AG04450 (cell line): ENCODE measurements at regions not wholly inside any gene's neighbourhood (a gene's known extent, or its start where the extent isn't known, plus 50 kb on each side); places are given as distances from the start of the nearest gene placed in this dataset.

Experiments used
- CTCF ChIA-PET: fragments of 300-600, 350-600 bp; formaldehyde crosslinking; extraction: SDS; loops from one replicate; lab custom pipeline; 2022; ENCODE audit warnings: antibody characterized with exemption, inconsistent platforms; lab: Charles Lee
- POLR2A ChIA-PET: fragments of 350-600 bp; formaldehyde crosslinking; extraction: SDS; loops from one replicate; lab custom pipeline; 2021; ENCODE audit warnings: antibody characterized with exemption, inconsistent platforms; lab: Yijun Ruan, JAX
- DNase-seq: peaks from one replicate; pipeline ENCODE4 v3.0.0-alpha.2; 2011; ENCODE audit warnings: low read depth, low spot score
- H3K27ac ChIP-seq: one replicate; pipeline ENCODE4 v1.5.1; 2012; ENCODE audit warnings: low read depth, low read length, control low read depth
- H3K27me3 ChIP-seq: one replicate; pipeline ENCODE4 v1.6.0; 2012; ENCODE audit warnings: low read length; ENCODE audit not compliant: control insufficient read depth, insufficient read depth
- H3K4me3 ChIP-seq: 2 replicates; pipeline ENCODE4 v1.5.1; 2011; ENCODE audit warnings: mild to moderate bottlenecking, low read depth, low read length, control low read depth
- H3K9me3 ChIP-seq: 2 replicates; pipeline ENCODE4 v1.5.1; 2012; ENCODE audit warnings: low read length; ENCODE audit not compliant: control insufficient read depth, insufficient read depth
- TF ChIP-seq, protein P1 (sequence below): IDR thresholded peaks from 2 replicates; pipeline ENCODE4 v1.5.1; 2011; ENCODE audit warnings: low read depth, low read length, control low read depth, inconsistent platforms

DNA sequence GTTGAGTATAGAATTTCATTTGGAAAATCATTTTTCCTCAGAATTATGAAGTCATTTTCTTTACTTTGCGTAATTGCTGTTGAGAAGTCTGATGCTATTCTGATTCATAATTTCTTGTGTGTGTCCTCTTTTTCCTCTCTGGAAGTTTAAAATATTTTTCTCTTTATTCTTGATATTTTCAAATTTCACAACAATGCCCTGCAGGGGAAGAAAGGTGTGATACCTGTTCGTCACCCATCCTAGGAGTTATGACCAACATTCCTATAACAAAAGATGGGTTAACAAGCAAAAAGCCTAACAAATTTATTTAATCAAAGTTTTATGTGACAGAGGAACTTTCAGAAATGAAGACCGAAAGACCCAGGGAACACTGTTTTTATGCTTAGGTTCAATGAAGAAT is 171.5 kb upstream of the AKIRIN2 start:
- TF ChIP-seq, protein P1, sequence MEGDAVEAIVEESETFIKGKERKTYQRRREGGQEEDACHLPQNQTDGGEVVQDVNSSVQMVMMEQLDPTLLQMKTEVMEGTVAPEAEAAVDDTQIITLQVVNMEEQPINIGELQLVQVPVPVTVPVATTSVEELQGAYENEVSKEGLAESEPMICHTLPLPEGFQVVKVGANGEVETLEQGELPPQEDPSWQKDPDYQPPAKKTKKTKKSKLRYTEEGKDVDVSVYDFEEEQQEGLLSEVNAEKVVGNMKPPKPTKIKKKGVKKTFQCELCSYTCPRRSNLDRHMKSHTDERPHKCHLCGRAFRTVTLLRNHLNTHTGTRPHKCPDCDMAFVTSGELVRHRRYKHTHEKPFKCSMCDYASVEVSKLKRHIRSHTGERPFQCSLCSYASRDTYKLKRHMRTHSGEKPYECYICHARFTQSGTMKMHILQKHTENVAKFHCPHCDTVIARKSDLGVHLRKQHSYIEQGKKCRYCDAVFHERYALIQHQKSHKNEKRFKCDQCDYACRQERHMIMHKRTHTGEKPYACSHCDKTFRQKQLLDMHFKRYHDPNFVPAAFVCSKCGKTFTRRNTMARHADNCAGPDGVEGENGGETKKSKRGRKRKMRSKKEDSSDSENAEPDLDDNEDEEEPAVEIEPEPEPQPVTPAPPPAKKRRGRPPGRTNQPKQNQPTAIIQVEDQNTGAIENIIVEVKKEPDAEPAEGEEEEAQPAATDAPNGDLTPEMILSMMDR = no peak
- CTCF ChIA-PET = no interaction called here

DNA sequence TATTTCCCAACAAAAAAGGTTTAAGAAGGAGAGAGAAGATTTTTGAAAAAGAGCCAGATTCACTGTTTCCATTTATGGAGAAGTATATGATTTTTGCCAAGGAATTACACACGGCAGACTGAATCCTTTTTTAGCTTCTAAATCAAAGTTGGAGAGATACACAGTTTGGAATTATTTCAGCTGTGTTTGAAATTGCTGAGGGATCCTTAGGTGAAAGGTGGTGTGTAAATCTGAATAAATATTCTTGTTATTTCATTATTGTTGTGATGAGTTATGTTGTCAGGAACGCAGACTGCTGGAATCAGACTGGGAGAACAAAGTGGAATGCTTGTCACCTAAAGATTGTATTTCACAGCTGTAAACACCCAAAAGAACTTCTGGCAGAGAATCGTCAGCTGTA is 168.5 kb upstream of the AKIRIN2 start:
- CTCF ChIA-PET = interaction anchor here (0.6 to 1.0 kb wide), 2 partner anchors 1000 to 1042 kb away, joined by 4 read pairs; no protein-coding TSS in a partner anchor
- no peak for DNase-seq

More for the DNA sequence above, 171.5 kb upstream of the AKIRIN2 start:
- DNase-seq = no peak
- no peaks in the 10 kb centered on the region for H3K9me3 ChIP-seq
- H3K27me3 ChIP-seq = peaks cover 4% of the 10 kb centered on the region
- H3K4me3 ChIP-seq = no peak overlapping the region
- H3K27ac ChIP-seq = no peak overlapping the region
- POLR2A ChIA-PET = no interaction called here

DNA sequence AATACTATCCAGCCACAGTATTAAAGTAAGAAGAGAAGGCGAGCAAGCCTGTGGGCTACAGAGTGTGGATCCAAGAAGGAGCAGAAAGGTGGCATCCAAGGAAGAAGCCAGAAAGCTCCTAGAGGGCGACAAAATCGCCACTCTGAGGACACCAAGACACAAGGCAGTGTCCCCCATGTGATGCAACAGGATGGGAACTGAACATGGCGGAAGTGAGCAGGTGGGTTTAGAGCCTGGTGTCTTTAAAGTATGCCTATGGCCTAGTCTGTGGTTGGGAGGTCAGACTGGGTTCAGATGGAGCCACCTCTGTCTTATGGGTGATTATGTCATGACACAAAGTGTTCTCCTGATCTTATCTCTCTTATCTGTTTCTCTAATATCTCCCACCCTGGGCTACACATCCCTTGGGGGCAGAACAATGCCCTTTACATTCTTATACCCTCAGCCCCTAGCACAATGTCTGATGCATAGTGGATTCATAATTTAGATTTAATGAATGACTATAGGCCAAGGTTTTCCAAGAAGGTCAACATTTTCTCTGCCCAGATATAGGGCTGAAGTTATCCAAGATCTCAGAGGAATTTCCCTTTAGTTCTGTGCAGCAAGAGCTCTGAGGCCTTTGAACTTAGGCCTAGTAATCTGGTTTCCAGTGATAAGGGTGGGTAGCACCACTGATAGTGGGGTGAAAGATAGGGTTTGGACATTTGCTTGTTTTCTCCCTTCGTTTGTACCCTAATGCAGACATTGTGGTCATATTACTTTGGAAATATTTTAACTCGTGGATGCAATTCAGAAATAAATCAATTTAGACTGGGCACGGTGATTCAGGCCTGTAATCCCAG is 167.3 kb upstream of the AKIRIN2 start:
- ChIA-PET POLR2A (no interaction called here), CTCF (no interaction called here)
- Histone ChIP-seq H3K4me3 (no peak overlapping the region), H3K27ac (no peak overlapping the region), H3K9me3 (no peaks in the 10 kb centered on the region), H3K27me3 (peaks cover 4% of the 10 kb centered on the region)
- TF ChIP-seq, protein P1 = no peak
- no peak for DNase-seq

More for the DNA sequence above, 168.5 kb upstream of the AKIRIN2 start:
- H3K27ac ChIP-seq = no peak overlapping the region
- H3K27me3 ChIP-seq = peaks cover 4% of the 10 kb centered on the region
- TF ChIP-seq, protein P1 = no peak
- H3K4me3 ChIP-seq = no peak overlapping the region
- no peaks in the 10 kb centered on the region for H3K9me3 ChIP-seq
- POLR2A ChIA-PET = no interaction called here

DNA sequence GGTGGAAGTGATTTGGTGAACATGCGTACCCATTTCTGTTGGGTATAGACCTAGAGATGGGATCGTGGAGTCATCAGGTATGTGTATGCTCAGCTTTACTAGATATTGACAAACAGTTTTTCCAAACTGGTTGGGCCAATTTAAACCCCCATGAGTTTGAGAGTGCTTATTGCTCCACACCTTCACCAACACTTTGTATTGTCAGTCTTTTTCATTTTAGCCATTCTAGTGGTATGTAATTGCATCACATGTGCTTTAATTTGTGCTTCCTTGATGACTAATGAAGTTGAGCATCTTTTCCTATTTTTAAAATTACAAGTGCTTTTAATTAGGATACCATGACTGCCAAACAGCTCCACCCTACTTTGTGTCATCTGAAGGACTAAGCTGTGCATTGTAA is 158.9 kb upstream of the AKIRIN2 start:
- no peak overlapping the region for H3K27ac ChIP-seq
- TF ChIP-seq, protein P1 = no peak
- POLR2A ChIA-PET = no interaction called here
- CTCF ChIA-PET = interaction anchor here (1.6 kb wide), 1 partner anchor 29 kb away, joined by 3 read pairs; no protein-coding TSS in a partner anchor
- H3K4me3 ChIP-seq = no peak overlapping the region
- H3K9me3 ChIP-seq = no peaks in the 10 kb centered on the region
- DNase-seq = no peak
- H3K27me3 ChIP-seq = peaks cover 3% of the 10 kb centered on the region

DNA sequence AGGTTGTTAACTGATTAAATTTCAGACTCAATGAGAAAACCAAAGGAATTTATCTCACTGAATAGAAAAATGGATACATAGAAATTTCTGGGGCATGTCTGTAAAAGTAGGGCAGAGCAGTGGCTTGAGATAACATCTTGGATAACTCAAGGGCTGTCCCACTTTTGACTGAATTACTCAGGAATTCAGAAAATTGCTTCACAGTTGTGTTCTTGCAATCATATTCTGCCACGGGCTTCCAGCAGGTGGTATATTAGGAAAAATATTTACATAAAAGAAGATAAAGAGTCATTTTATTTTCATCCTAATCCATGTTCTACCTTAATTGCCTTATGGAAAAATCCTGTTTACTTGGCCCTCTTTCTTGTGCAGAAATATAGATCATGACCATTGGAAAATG is 156.4 kb upstream of the AKIRIN2 start:
- TF ChIP-seq, protein P1 = no peak
- DNase-seq = no peak
- Histone ChIP-seq H3K9me3 (no peaks in the 10 kb centered on the region), H3K27ac (no peak overlapping the region), H3K27me3 (peaks cover 3% of the 10 kb centered on the region), H3K4me3 (no peak overlapping the region)
- CTCF ChIA-PET = no interaction called here
- POLR2A ChIA-PET = no interaction called here
